ENCODE measurements at regions not wholly inside any gene's neighbourhood (a gene's known extent, or its start where the extent isn't known, plus 50 kb on each side); places are given as distances from the start of the nearest gene placed in this dataset.

- Histone ChIP-seq H3K9me3 (ENCODE audit: low read length) (no peaks in the 10 kb centered on the region), H3K36me3 (replicated peaks in 1 of 2; ENCODE audit: control insufficient read depth in 1 of 2, insufficient read depth in 2 of 2, low read length in 2 of 2) (no peaks in the 10 kb centered on the region), H3K79me2 (ENCODE audit: insufficient read depth, low read length) (no peaks in the 10 kb centered on the region), H3K27me3 (ENCODE audit: control insufficient read depth in 1 of 2, insufficient read depth in 2 of 2, low read length in 2 of 2) (peaks cover 0 to 29% of the 10 kb centered on the region in 2 experiments; a peak in 2 of 5 replicates), H3K4me2 (ENCODE audit: low read depth, low read length) (no peak overlapping the region), H3K9ac (ENCODE audit: insufficient read depth, low read depth, low read length) (no peak overlapping the region), H3K4me3 (replicated peaks in 1 of 3; ENCODE audit: insufficient read depth in 1 of 3, low read depth in 2 of 3, low read length in 3 of 3) (no peak overlapping the region), H3K4me1 (ENCODE audit: insufficient read depth, low read length) (no peaks in the 10 kb centered on the region), H2AFZ (ENCODE audit: low read length) (no peak overlapping the region), H3K27ac (ENCODE audit: extremely low read length, insufficient read depth, low read length) (no peak overlapping the region), H4K20me1 (ENCODE audit: insufficient read depth, low read length) (no peaks in the 10 kb centered on the region)
- no peak for DNase-seq (ENCODE audit: low spot score)
- POLR2A ChIA-PET = no interaction called here
- no TSS peak for BruUV-seq (replicated peaks)
- no peak for FAIRE-seq
- in situ Hi-C loops (cut with HindIII; ENCODE audit: extremely low pct_ligation_motif_present, low pct_unique_long_range_greater_than_20kb) = no loop called here
- intact Hi-C loops (cut with micrococcal nuclease; ENCODE audit: unreplicated experiment) = no loop called here
- no peak for TF ChIP-seq NFIB (CRISPR knock-in tag; IDR thresholded peaks at IDR 0.05; ENCODE audit: borderline replicate concordance)
- no peak for TF ChIP-seq KLF12 (CRISPR knock-in tag; IDR thresholded peaks at IDR 0.05; ENCODE audit: borderline replicate concordance)
- no peak for TF ChIP-seq ERF (CRISPR knock-in tag; IDR thresholded peaks at IDR 0.05)
- no CpG with 5 or more reads among the region's 31 CpGs for WGBS (ENCODE audit: low lambda C conversion rate)
- ATAC-seq = no peak
- CTCF ChIA-PET (ENCODE audit: low intra/inter-chr PET ratio, low total read pairs) = no interaction called here
These were observed 61.6 kb upstream of the ACAN start for GRCh38 chr15:88741671-88742070.

GRCh38 chr15:88742161-88742560 is 61.1 kb upstream of the ACAN start:
- ATAC-seq (no peak; the same call in 2 of the 3 replicates), DNase-seq (ENCODE audit: low spot score) (no peak), FAIRE-seq (no peak)
- no peaks in the 10 kb centered on the region for H4K20me1 ChIP-seq (ENCODE audit: insufficient read depth, low read length)
- WGBS (ENCODE audit: low lambda C conversion rate) = 36% methylated on average over 3 of the region's 4 CpGs
- H3K79me2 ChIP-seq (ENCODE audit: insufficient read depth, low read length) = no peaks in the 10 kb centered on the region
- ChIA-PET POLR2A (no interaction called here), CTCF (ENCODE audit: low intra/inter-chr PET ratio, low total read pairs) (no interaction called here)
- H3K4me1 ChIP-seq (ENCODE audit: insufficient read depth, low read length) = no peaks in the 10 kb centered on the region
- no peak overlapping the region for H3K4me3 ChIP-seq (replicated peaks in 1 of 3; ENCODE audit: insufficient read depth in 1 of 3, low read depth in 2 of 3, low read length in 3 of 3)
- no peak overlapping the region for H3K9ac ChIP-seq (ENCODE audit: insufficient read depth, low read depth, low read length)
- peaks cover 0 to 31% of the 10 kb centered on the region in 2 experiments; a peak in 2 of 5 replicates for H3K27me3 ChIP-seq (ENCODE audit: control insufficient read depth in 1 of 2, insufficient read depth in 2 of 2, low read length in 2 of 2)
- in situ Hi-C loops (cut with HindIII; ENCODE audit: extremely low pct_ligation_motif_present, low pct_unique_long_range_greater_than_20kb) = no loop called here
- no TSS peak for BruUV-seq (replicated peaks)
- no peaks in the 10 kb centered on the region for H3K9me3 ChIP-seq (ENCODE audit: low read length)
- H3K4me2 ChIP-seq (ENCODE audit: low read depth, low read length) = no peak overlapping the region
- TF ChIP-seq IRF9 (CRISPR knock-in tag; IDR thresholded peaks at IDR 0.05; ENCODE audit: borderline replicate concordance) (no peak), CEBPB (IDR thresholded peaks at IDR 0.05; ENCODE audit: borderline replicate concordance, low read depth, low read length) (no peak), TFDP2 (CRISPR knock-in tag; IDR thresholded peaks at IDR 0.05) (no peak), TRIM22 (IDR thresholded peaks at IDR 0.05) (no peak)
- no peaks in the 10 kb centered on the region for H3K36me3 ChIP-seq (replicated peaks in 1 of 2; ENCODE audit: control insufficient read depth in 1 of 2, insufficient read depth in 2 of 2, low read length in 2 of 2)
- H3K27ac ChIP-seq (ENCODE audit: extremely low read length, insufficient read depth, low read length) = no peak overlapping the region
- H2AFZ ChIP-seq (ENCODE audit: low read length) = no peak overlapping the region
- intact Hi-C loops (cut with micrococcal nuclease; ENCODE audit: unreplicated experiment) = no loop called here
